ENCODE measurements at regions not wholly inside any gene's neighbourhood (a gene's known extent, or its start where the extent isn't known, plus 50 kb on each side); places are given as distances from the start of the nearest gene placed in this dataset.

DNA sequence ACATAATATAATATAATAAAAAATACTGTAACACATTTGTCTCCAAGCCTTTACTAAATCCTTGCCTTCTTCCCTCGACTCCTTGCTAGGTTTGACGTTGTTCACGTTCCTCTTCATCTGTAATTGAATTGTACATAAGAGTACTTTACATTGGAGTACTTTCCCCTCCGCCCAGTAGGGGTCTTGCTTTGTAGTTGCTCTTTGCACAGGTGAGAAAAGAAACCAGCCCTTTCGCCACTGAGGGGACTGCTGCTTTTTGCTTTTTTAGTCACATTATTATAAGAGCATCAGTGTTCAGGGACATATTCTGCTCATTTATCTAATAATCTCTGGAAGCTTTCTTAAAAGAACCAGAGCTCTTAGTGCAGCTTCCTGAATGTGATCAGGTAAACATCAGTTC, 115.0 kb downstream of the CETN3 start:
- H3K4me3 ChIP-seq = no peak overlapping the region
- H3K9me3 ChIP-seq = peaks cover 0 to 3% (median 0%) of the 10 kb centered on the region in 4 donors
- no peak overlapping the region for H3K27ac ChIP-seq
- DNase-seq = no peak
- WGBS, 5 donors = 69 to 81% (median 77%) methylated on average over 5 of the region's 5 CpGs
- intact Hi-C loops (cut with DNase I; ENCODE audit: low total_unique reads) = no loop called here
- no peak for TF ChIP-seq EP300 (IDR thresholded peaks at IDR 0.05)
- H3K4me1 ChIP-seq = no peaks in the 10 kb centered on the region
- H3K27me3 ChIP-seq = no peaks in the 10 kb centered on the region
- H3K36me3 ChIP-seq = no peaks in the 10 kb centered on the region

DNA sequence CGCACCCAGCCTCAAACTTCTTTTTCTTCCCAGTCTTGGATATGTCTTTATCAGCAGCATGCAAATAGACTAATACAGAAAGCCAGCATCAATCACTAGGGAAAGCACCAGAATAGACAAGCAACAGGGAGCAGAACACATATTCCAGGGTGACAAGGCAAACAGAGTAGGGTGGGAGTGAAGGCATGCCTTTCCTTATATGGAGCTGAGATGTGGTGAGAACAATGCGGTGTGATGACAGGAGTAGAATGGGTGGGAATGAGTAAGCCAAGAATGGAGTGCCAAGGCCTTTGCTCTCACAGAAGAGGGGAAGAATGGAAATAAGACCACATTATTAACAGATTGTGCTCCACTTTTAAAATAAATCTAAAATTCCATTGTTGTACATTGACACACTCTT, 115.6 kb downstream of the CETN3 start:
- Histone ChIP-seq H3K4me1 (no peaks in the 10 kb centered on the region), H3K9me3 (peaks cover 0 to 3% (median 0%) of the 10 kb centered on the region in 4 donors), H3K4me3 (no peak overlapping the region), H3K27me3 (no peaks in the 10 kb centered on the region), H3K27ac (no peak overlapping the region), H3K36me3 (no peaks in the 10 kb centered on the region)
- 54 to 74% (median 66%) methylated on average over 2 of the region's 2 CpGs for WGBS, 5 donors
- intact Hi-C loops (cut with DNase I; ENCODE audit: low total_unique reads) = no loop called here
- DNase-seq = no peak
- TF ChIP-seq, protein P1, sequence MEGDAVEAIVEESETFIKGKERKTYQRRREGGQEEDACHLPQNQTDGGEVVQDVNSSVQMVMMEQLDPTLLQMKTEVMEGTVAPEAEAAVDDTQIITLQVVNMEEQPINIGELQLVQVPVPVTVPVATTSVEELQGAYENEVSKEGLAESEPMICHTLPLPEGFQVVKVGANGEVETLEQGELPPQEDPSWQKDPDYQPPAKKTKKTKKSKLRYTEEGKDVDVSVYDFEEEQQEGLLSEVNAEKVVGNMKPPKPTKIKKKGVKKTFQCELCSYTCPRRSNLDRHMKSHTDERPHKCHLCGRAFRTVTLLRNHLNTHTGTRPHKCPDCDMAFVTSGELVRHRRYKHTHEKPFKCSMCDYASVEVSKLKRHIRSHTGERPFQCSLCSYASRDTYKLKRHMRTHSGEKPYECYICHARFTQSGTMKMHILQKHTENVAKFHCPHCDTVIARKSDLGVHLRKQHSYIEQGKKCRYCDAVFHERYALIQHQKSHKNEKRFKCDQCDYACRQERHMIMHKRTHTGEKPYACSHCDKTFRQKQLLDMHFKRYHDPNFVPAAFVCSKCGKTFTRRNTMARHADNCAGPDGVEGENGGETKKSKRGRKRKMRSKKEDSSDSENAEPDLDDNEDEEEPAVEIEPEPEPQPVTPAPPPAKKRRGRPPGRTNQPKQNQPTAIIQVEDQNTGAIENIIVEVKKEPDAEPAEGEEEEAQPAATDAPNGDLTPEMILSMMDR (IDR thresholded peaks at IDR 0.05) = no peak
- TF ChIP-seq EP300 (IDR thresholded peaks at IDR 0.05) = no peak
- no peak for TF ChIP-seq POLR2A (IDR thresholded peaks at IDR 0.05)

DNA sequence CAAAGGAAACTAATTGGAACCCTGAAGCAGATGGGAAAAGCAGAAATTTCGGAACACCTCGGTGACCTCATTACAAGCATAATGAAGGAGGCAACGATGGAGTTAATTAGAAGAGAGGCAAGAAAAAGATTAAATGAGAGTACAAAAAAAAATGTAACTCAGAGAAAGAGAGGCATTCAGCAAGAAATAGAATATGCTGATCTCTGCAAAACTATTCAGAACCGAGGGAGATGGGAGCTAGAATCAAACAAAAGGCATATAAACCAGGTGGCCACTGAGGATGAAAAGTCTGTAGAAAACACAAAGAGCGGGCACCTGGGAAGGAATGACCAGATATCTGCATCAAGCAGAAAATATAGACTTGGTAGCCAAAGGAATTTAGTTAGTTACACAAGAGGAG, 118.9 kb downstream of the CETN3 start:
- 73 to 87% (median 84%) methylated on average over 5 of the region's 5 CpGs for WGBS, 5 donors
- no peak for TF ChIP-seq EP300 (IDR thresholded peaks at IDR 0.05)
- no peak for TF ChIP-seq POLR2AphosphoS5 (IDR thresholded peaks at IDR 0.05)
- TF ChIP-seq, protein P1 (IDR thresholded peaks at IDR 0.05) = no peak
- no peak for TF ChIP-seq POLR2A (IDR thresholded peaks at IDR 0.05)
- no peaks in the 10 kb centered on the region for H3K27me3 ChIP-seq
- no peaks in the 10 kb centered on the region for H3K4me1 ChIP-seq
- no peaks in the 10 kb centered on the region for H3K36me3 ChIP-seq
- H3K9me3 ChIP-seq = peaks cover 0 to 3% (median 0%) of the 10 kb centered on the region in 4 donors
- intact Hi-C loops (cut with DNase I; ENCODE audit: low total_unique reads) = no loop called here
- no peak for DNase-seq
- H3K27ac ChIP-seq = no peak overlapping the region
- no peak overlapping the region for H3K4me3 ChIP-seq

DNA sequence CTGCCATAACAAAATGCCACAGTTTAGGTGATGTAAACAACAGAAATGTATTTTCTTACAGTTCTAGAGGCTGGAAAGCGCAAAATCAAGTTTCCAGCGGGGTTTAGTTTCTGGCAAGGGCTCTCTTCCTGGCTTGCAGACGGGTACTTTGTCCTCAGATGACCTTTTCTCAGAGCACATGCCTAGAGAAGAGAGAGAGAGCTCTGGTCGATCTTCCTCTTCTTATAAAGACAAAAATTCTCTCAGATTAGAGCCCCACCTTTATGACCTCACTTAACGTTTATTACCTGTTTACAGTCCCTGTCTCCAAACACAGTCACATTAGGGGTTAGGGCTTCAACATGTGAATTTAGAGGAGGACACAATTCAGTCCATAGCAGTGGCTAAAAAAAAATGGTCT, 119.7 kb downstream of the CETN3 start:
- peaks cover 0 to 3% (median 0%) of the 10 kb centered on the region in 4 donors for H3K9me3 ChIP-seq
- no peaks in the 10 kb centered on the region for H3K27me3 ChIP-seq
- H3K4me3 ChIP-seq = no peak overlapping the region
- WGBS, 5 donors = 33 to 45% (median 36%) methylated on average over 5 of the region's 5 CpGs
- no peaks in the 10 kb centered on the region for H3K36me3 ChIP-seq
- TF ChIP-seq, protein P1 (IDR thresholded peaks at IDR 0.05) = no peak
- TF ChIP-seq POLR2AphosphoS5 (IDR thresholded peaks at IDR 0.05) (no peak), POLR2A (IDR thresholded peaks at IDR 0.05) (no peak), EP300 (IDR thresholded peaks at IDR 0.05) (no peak)
- H3K27ac ChIP-seq = no peak overlapping the region
- intact Hi-C loops (cut with DNase I; ENCODE audit: low total_unique reads) = no loop called here
- DNase-seq = no peak
- H3K4me1 ChIP-seq = no peaks in the 10 kb centered on the region

DNA sequence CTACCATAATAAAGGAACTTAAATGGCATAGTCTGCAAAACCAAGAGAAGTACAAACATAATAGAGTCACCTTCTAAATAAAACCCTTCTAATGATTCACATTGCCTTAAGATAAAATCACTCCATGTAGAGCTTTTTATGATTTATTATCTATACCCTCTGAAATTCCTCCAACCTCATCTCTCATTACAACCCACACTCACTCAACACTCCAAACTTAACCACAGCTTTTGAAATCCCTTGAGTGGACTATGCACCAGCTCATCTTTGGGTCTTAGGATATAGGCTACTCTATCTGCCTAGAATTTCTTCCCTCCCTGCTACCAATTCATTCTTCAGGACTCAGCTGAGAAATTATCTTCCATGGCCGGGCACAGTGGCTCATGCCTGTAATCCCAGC, 122.5 kb downstream of the CETN3 start:
- Histone ChIP-seq H3K27ac (no peak overlapping the region), H3K4me3 (no peak overlapping the region), H3K9me3 (no peaks in the 10 kb centered on the region), H3K4me1 (no peaks in the 10 kb centered on the region), H3K27me3 (no peaks in the 10 kb centered on the region), H3K36me3 (no peaks in the 10 kb centered on the region)
- intact Hi-C loops (cut with DNase I; ENCODE audit: low total_unique reads) = no loop called here
- WGBS, 5 donors = 74 to 96% (median 88%) methylated on average over 1 of the region's 1 CpG
- no peak for DNase-seq
- no peak for TF ChIP-seq POLR2A (IDR thresholded peaks at IDR 0.05)
- TF ChIP-seq, protein P1 (IDR thresholded peaks at IDR 0.05) = no peak
- TF ChIP-seq EP300 (IDR thresholded peaks at IDR 0.05) = no peak
- TF ChIP-seq POLR2AphosphoS5 (IDR thresholded peaks at IDR 0.05) = no peak

Data from stomach (tissue), 8 donors.